GM23248 (cell line): ENCODE measurements at regions not wholly inside any gene's neighbourhood (a gene's known extent, or its start where the extent isn't known, plus 50 kb on each side); places are given as distances from the start of the nearest gene placed in this dataset.

Source experiments
- EZH2 ChIP-seq: fragments of 200-600 bp; sonication (generic); IDR thresholded peaks from 2 replicates; pipeline ENCODE4 v1.6.1; 2018; ENCODE audit warnings: antibody characterized with exemption, mild to moderate bottlenecking; ENCODE audit not compliant: insufficient read depth, poor library complexity, severe bottlenecking
- EZH2phosphoT487 ChIP-seq: fragments of 200-600 bp; sonication (generic); IDR thresholded peaks from 2 replicates; pipeline ENCODE4 v1.6.1; 2018; ENCODE audit warnings: antibody characterized with exemption, moderate library complexity, mild to moderate bottlenecking, low read depth; ENCODE audit not compliant: insufficient read depth

DNA sequence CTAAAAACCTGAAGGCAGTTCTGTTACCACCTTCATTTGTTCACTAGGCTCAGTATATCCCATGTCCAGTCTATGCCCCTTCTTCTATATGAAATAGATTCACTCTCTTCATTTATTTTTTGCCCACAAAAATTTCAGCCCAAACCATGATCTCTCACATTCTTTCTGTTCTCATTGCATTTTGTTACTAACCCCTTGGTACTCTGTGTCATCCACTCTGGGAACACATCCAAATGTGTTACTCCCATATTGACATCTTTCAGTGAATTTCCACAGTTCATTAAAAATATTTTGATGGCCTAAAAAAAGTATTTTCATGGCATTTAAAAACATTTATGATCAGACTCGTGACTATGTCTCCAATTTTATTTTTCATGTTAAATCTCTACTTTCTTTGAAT lies 378.9 kb downstream of the SLITRK1 start:
- TF ChIP-seq EZH2 (no peak), EZH2phosphoT487 (no peak)
